SK-N-SH treated with all-trans-retinoic acid at 6 μM for 48 hours (cell line): ENCODE measurements at regions not wholly inside any gene's neighbourhood (a gene's known extent, or its start where the extent isn't known, plus 50 kb on each side); places are given as distances from the start of the nearest gene placed in this dataset.

Experiments
- ATAC-seq: fragments of 200-7000 bp; cut with Tn5 transposase; 3 replicates; pipeline ENCODE4 v1.9.1; 2020; ENCODE audit warnings: mild to moderate bottlenecking, moderate library complexity
- ARNTL ChIP-seq: fragments of 450-650 bp; formaldehyde crosslinking; IDR thresholded peaks from 2 replicates; pipeline ENCODE4 v1.5.0; 2020; ENCODE audit warnings: low read depth, mild to moderate bottlenecking, moderate library complexity, borderline replicate concordance
- BACH2 ChIP-seq: fragments of 250-450 bp; sonication (Bioruptor Pico); IDR thresholded peaks from 2 replicates; pipeline ENCODE4 v1.9.0; 2021; ENCODE audit warnings: mild to moderate bottlenecking, borderline replicate concordance
- CREB5 ChIP-seq: fragments of 250-450 bp; sonication (Bioruptor Pico); IDR thresholded peaks from 2 replicates; pipeline ENCODE4 v1.5.1; 2020; ENCODE audit warnings: low read depth, mild to moderate bottlenecking, moderate library complexity
- CSDC2 ChIP-seq: fragments of 250-450 bp; sonication (Bioruptor Pico); IDR thresholded peaks from 2 replicates; pipeline ENCODE4 v1.5.0; 2020; ENCODE audit warnings: mild to moderate bottlenecking, moderate library complexity
- CSRNP3 ChIP-seq: fragments of 250-450 bp; sonication (Bioruptor Pico); IDR thresholded peaks from 2 replicates; pipeline ENCODE4 v1.5.1; 2021; ENCODE audit warnings: mild to moderate bottlenecking, moderate library complexity
- ISL1 ChIP-seq: fragments of 250-450 bp; sonication (Bioruptor Pico); IDR thresholded peaks from 2 replicates; pipeline ENCODE4 v2.1.2; 2022; ENCODE audit warnings: mild to moderate bottlenecking, moderate library complexity
- OSR1 ChIP-seq: fragments of 250-450 bp; sonication (Bioruptor Pico); IDR thresholded peaks from 2 replicates; pipeline ENCODE4 v1.8.0; 2022; ENCODE audit warnings: moderate library complexity, mild to moderate bottlenecking, inconsistent platforms
- POU6F1 ChIP-seq: fragments of 250-450 bp; sonication (Bioruptor Pico); IDR thresholded peaks from 2 replicates; pipeline ENCODE4 v1.8.0; 2021; ENCODE audit warnings: low read depth, mild to moderate bottlenecking, moderate library complexity, borderline replicate concordance
- PPARA ChIP-seq: fragments of 250-450 bp; sonication (Bioruptor Pico); IDR thresholded peaks from 2 replicates; pipeline ENCODE4 v1.5.0; 2020; ENCODE audit warnings: mild to moderate bottlenecking, borderline replicate concordance
- RARB ChIP-seq: fragments of 250-450 bp; sonication (Bioruptor Pico); IDR thresholded peaks from 2 replicates; pipeline ENCODE4 v1.8.0; 2021; ENCODE audit warnings: mild to moderate bottlenecking, moderate library complexity
- SNAI2 ChIP-seq: fragments of 250-450 bp; sonication (Bioruptor Pico); IDR thresholded peaks from 2 replicates; pipeline ENCODE4 v1.5.0; 2020; ENCODE audit warnings: mild to moderate bottlenecking, moderate library complexity
- TCF4 ChIP-seq: fragments of 250-450 bp; sonication (Bioruptor Pico); IDR thresholded peaks from 2 replicates; pipeline ENCODE4 v1.8.0; 2021; ENCODE audit warnings: mild to moderate bottlenecking, moderate library complexity, borderline replicate concordance
- TOX ChIP-seq: fragments of 250-450 bp; sonication (Bioruptor Pico); IDR thresholded peaks from 2 replicates; pipeline ENCODE4 v1.8.0; 2021; ENCODE audit warnings: mild to moderate bottlenecking, moderate library complexity, borderline replicate concordance
- TSHZ2 ChIP-seq: fragments of 250-450 bp; sonication (Bioruptor Pico); IDR thresholded peaks from 2 replicates; pipeline ENCODE4 v1.5.0; 2020; ENCODE audit warnings: mild to moderate bottlenecking, moderate library complexity
- ZC3H10 ChIP-seq: fragments of 250-450 bp; sonication (Bioruptor Pico); IDR thresholded peaks from 2 replicates; pipeline ENCODE4 v1.5.1; 2021; ENCODE audit warnings: mild to moderate bottlenecking, moderate library complexity
- ZFP3 ChIP-seq: fragments of 250-450 bp; sonication (Bioruptor Pico); IDR thresholded peaks from 2 replicates; pipeline ENCODE4 v1.5.0; 2020; ENCODE audit warnings: mild to moderate bottlenecking, moderate library complexity
- ZFP30 ChIP-seq: fragments of 450-650 bp; formaldehyde crosslinking; IDR thresholded peaks from 2 replicates; pipeline ENCODE4 v1.5.0; 2022; ENCODE audit warnings: mild to moderate bottlenecking, moderate library complexity
- ZNF565 ChIP-seq: fragments of 450-650 bp; formaldehyde crosslinking; conservative IDR thresholded peaks from 2 replicates; pipeline ENCODE4 v1.5.0; 2020; ENCODE audit warnings: low read depth, mild to moderate bottlenecking, moderate library complexity

- ATAC-seq = no peak
Observed at GRCh38 chr7:26580064-26580591, 284.3 kb downstream of the SKAP2 start.

GRCh38 chr7:26580711-26581110 lies 283.7 kb downstream of the SKAP2 start:
- TF ChIP-seq OSR1 (CRISPR knock-in tag) = no peak
- TF ChIP-seq, all 23 proteins: peak for 0
- ATAC-seq = no peak

More at GRCh38 chr7:26580064-26580591, 284.3 kb downstream of the SKAP2 start:
- TF ChIP-seq ARNTL (CRISPR knock-in tag) = no peak

- no peak for ATAC-seq
- TF ChIP-seq ZFP30 (CRISPR knock-in tag) (no peak), TOX (CRISPR knock-in tag) (no peak), ZNF565 (CRISPR knock-in tag) (no peak), CSRNP3 (CRISPR knock-in tag) (no peak), TCF4 (no peak), CSDC2 (CRISPR knock-in tag) (no peak)
Observed at GRCh38 chr7:26583094-26583648, 281.2 kb downstream of the SKAP2 start.

GRCh38 chr7:26584326-26584725 lies 280.1 kb downstream of the SKAP2 start:
- no peak for ATAC-seq
- TF ChIP-seq TSHZ2 = no peak
- no peak for TF ChIP-seq PPARA (CRISPR knock-in tag)
- no peak for TF ChIP-seq BACH2
- TF ChIP-seq ZFP30 (CRISPR knock-in tag) = no peak
- no peak for TF ChIP-seq POU6F1 (CRISPR knock-in tag)
- TF ChIP-seq TCF4 = no peak
- no peak for TF ChIP-seq ZNF565 (CRISPR knock-in tag)
- TF ChIP-seq OSR1 (CRISPR knock-in tag) = no peak
- no peak for TF ChIP-seq ISL1 (CRISPR knock-in tag)
- no peak for TF ChIP-seq TOX (CRISPR knock-in tag)

GRCh38 chr7:26584987-26585665 lies 279.3 kb downstream of the SKAP2 start:
- ATAC-seq = no peak
- TF ChIP-seq POU6F1 (CRISPR knock-in tag) = no peak
- no peak for TF ChIP-seq CSDC2 (CRISPR knock-in tag)
- TF ChIP-seq TOX (CRISPR knock-in tag) = no peak
- TF ChIP-seq ZNF565 (CRISPR knock-in tag) = no peak
- no peak for TF ChIP-seq SNAI2 (CRISPR knock-in tag)
- no peak for TF ChIP-seq ZC3H10
- no peak for TF ChIP-seq PPARA (CRISPR knock-in tag)
- TF ChIP-seq ZFP3 (CRISPR knock-in tag) = no peak
- TF ChIP-seq TSHZ2 = no peak
- no peak for TF ChIP-seq CSRNP3 (CRISPR knock-in tag)
- no peak for TF ChIP-seq RARB (CRISPR knock-in tag)
- no peak for TF ChIP-seq CREB5 (CRISPR knock-in tag)
